Tibial nerve (tissue), 4 donors: ENCODE measurements at regions not wholly inside any gene's neighbourhood (a gene's known extent, or its start where the extent isn't known, plus 50 kb on each side); places are given as distances from the start of the nearest gene placed in this dataset.

ENCODE experiments used
- DNase-seq, 2 donors: peaks; one replicate each; pipeline ENCODE4 v3.0.0-alpha.2; 2019; ENCODE audit warnings: low spot score in 2 of 2
- H3K27ac ChIP-seq, 4 donors: fragments of 200-600 bp; sonication (generic) in 3 of 4; one replicate each; pipeline ENCODE4 v1.5.1; 2017 to 2019; ENCODE audit warnings: mild to moderate bottlenecking in 1 of 4
- H3K27me3 ChIP-seq, 2 donors: fragments of 200-600 bp; sonication (generic) in 1 of 2; one replicate each; pipeline versions ENCODE4 v1.5.1 to v1.6.0; 2017 to 2019
- H3K36me3 ChIP-seq, 3 donors: fragments of 200-600 bp; sonication (generic); one replicate each; pipeline ENCODE4 v1.5.1; 2018 to 2019
- H3K4me1 ChIP-seq, 4 donors: fragments of 200-600 bp; sonication (generic) in 3 of 4; one replicate each; pipeline ENCODE4 v1.5.1; 2017 to 2019
- H3K4me3 ChIP-seq, 4 donors: fragments of 200-600 bp; sonication (generic) in 3 of 4; one replicate each; pipeline ENCODE4 v1.5.1; 2017 to 2019; ENCODE audit warnings: mild to moderate bottlenecking in 1 of 4, moderate library complexity in 1 of 4
- H3K9me3 ChIP-seq, 4 donors: fragments of 200-600 bp; sonication (generic) in 3 of 4; one replicate each; pipeline ENCODE4 v1.5.1; 2017 to 2019
- EP300 ChIP-seq, 2 donors: sonication (generic); formaldehyde crosslinking; IDR thresholded peaks; one replicate each; pipeline ENCODE4 v1.6.1; 2017; ENCODE audit warnings: antibody characterized with exemption in 2 of 2, mild to moderate bottlenecking in 1 of 2
- POLR2A ChIP-seq, 2 donors: fragments of 450-650 bp; IDR thresholded peaks; one replicate each; pipeline ENCODE4 v1.6.1; 2017; ENCODE audit warnings: antibody characterized with exemption in 2 of 2, mild to moderate bottlenecking in 2 of 2, moderate library complexity in 2 of 2
- WGBS, 2 donors: methylation state at CpG; one replicate each; pipeline ENCODE4 v1.1.5; 2018; 5-methylcytosine and 5-hydroxymethylcytosine counted together
- TF ChIP-seq, protein P1 (sequence below), 5 experiments: fragments of 200-600 bp in 3 of 5; fragments of 450-650 bp in 2 of 5; sonication (generic) in 3 of 5; IDR thresholded peaks; one replicate each; pipeline ENCODE4 v1.5.1; 2016 to 2019; ENCODE audit warnings: antibody characterized with exemption in 5 of 5, mild to moderate bottlenecking in 3 of 5, moderate library complexity in 2 of 5

DNA sequence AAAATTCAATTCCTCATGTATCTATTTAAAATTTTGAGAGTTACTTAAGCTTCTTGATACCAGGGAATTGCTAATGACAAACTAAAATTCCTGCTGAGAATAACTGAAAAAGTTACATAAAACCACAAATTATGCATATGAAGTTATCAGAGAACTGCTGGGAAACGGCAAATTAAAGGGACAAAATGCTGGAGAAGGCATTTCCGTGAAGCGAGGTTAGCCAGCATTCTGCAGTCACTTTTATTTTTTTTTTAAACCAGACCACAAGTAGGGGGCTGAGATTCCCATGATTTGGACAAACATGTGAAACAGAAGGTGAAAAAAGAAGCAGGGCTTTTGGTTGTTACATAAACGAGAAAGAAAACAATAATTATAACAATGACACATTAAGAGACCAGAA lies 737.6 kb upstream of the CHRM3 start:
- H3K36me3 ChIP-seq = no peaks in the 10 kb centered on the region
- no peaks in the 10 kb centered on the region for H3K27me3 ChIP-seq
- no peak for TF ChIP-seq POLR2A (IDR thresholded peaks at IDR 0.05)
- TF ChIP-seq EP300 (IDR thresholded peaks at IDR 0.05) = no peak
- TF ChIP-seq, protein P1, sequence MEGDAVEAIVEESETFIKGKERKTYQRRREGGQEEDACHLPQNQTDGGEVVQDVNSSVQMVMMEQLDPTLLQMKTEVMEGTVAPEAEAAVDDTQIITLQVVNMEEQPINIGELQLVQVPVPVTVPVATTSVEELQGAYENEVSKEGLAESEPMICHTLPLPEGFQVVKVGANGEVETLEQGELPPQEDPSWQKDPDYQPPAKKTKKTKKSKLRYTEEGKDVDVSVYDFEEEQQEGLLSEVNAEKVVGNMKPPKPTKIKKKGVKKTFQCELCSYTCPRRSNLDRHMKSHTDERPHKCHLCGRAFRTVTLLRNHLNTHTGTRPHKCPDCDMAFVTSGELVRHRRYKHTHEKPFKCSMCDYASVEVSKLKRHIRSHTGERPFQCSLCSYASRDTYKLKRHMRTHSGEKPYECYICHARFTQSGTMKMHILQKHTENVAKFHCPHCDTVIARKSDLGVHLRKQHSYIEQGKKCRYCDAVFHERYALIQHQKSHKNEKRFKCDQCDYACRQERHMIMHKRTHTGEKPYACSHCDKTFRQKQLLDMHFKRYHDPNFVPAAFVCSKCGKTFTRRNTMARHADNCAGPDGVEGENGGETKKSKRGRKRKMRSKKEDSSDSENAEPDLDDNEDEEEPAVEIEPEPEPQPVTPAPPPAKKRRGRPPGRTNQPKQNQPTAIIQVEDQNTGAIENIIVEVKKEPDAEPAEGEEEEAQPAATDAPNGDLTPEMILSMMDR (IDR thresholded peaks at IDR 0.05) = no peak
- no peak overlapping the region for H3K27ac ChIP-seq
- no peaks in the 10 kb centered on the region for H3K4me1 ChIP-seq
- H3K9me3 ChIP-seq = peaks cover 0 to 3% (median 0%) of the 10 kb centered on the region in 4 donors
- no peak overlapping the region for H3K4me3 ChIP-seq
- no peak for DNase-seq
- 87 to 90% methylated on average over 4 of the region's 4 CpGs for WGBS, 2 donors

DNA sequence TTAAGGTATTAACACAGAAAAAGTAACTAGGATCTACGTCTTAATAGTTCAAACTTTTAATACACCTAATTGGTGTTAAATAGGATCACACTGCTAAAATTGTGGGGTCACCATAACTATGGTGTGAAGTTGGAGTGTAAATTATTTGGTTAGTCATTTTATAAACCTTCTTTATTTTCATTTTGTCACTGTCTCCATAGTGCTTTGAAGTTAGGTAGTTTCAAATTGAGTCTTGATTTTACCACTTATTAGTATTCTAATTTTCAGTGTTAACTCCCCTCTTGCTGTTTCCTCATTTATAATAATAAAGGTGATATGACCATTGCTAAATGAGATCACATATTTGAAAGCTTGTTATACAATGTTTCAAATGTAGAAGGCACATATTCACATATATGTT lies 738.1 kb upstream of the CHRM3 start:
- Histone ChIP-seq H3K27ac (no peak overlapping the region), H3K9me3 (peaks cover 0 to 3% (median 0%) of the 10 kb centered on the region in 4 donors), H3K27me3 (no peaks in the 10 kb centered on the region), H3K36me3 (no peaks in the 10 kb centered on the region), H3K4me3 (no peak overlapping the region), H3K4me1 (no peaks in the 10 kb centered on the region)
- TF ChIP-seq, protein P1 (IDR thresholded peaks at IDR 0.05) = no peak
- no peak for TF ChIP-seq POLR2A (IDR thresholded peaks at IDR 0.05)
- TF ChIP-seq EP300 (IDR thresholded peaks at IDR 0.05) = no peak
- WGBS, 2 donors = 47 to 67% methylated on average over 1 of the region's 1 CpG
- no peak for DNase-seq

DNA sequence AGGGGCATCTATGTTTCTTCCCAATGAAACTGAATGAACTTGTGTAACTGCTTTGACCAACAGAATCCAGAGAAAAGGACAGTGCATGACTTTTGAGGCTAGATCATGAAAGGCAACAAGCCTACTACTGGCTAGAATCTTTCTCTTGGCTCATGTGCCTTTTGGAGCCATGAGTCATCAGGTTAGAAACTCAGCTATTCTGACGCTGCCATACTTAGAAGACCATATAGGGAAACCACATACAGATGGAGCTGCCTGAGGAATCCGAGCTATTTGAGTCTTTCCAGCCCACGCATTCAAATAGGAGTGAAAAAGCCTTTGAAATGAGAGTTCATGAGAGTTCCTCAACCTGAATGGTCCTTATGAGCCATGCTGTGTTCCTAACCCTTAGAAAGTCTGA lies 738.5 kb upstream of the CHRM3 start:
- no peaks in the 10 kb centered on the region for H3K4me1 ChIP-seq
- no peak overlapping the region for H3K27ac ChIP-seq
- no peak for DNase-seq
- TF ChIP-seq POLR2A (IDR thresholded peaks at IDR 0.05) (no peak), EP300 (IDR thresholded peaks at IDR 0.05) (no peak)
- TF ChIP-seq, protein P1 (IDR thresholded peaks at IDR 0.05) = no peak
- H3K27me3 ChIP-seq = no peaks in the 10 kb centered on the region
- WGBS, 2 donors = 19 to 24% methylated on average over 3 of the region's 3 CpGs
- peaks cover 0 to 3% (median 0%) of the 10 kb centered on the region in 4 donors for H3K9me3 ChIP-seq
- H3K4me3 ChIP-seq = no peak overlapping the region
- no peaks in the 10 kb centered on the region for H3K36me3 ChIP-seq

DNA sequence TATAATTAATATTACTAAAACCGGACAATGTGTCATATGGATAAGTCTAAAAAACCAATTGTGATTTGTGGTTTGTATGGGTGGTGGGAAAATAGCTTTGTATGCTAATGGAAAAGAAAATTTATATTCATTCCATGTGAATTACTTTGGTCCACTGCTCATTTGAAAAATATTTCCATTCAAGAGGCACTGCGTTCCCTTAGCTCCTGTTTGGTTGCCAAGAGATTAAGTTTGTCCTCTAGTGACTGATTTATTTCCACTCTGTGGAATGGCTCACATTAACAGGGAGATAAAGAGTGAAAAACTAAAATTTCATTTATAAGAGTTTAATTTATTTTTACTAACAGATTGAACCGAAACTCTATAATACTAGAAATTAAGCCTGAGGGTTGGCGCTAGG lies 744.1 kb upstream of the CHRM3 start:
- Histone ChIP-seq H3K36me3 (no peaks in the 10 kb centered on the region), H3K27ac (no peak overlapping the region), H3K4me3 (no peak overlapping the region), H3K9me3 (no peaks in the 10 kb centered on the region), H3K4me1 (no peaks in the 10 kb centered on the region), H3K27me3 (no peaks in the 10 kb centered on the region)
- DNase-seq = no peak
- 74 to 77% methylated on average over 4 of the region's 4 CpGs for WGBS, 2 donors
- TF ChIP-seq POLR2A (IDR thresholded peaks at IDR 0.05) (no peak), EP300 (IDR thresholded peaks at IDR 0.05) (no peak)
- TF ChIP-seq, protein P1 (IDR thresholded peaks at IDR 0.05) = no peak

DNA sequence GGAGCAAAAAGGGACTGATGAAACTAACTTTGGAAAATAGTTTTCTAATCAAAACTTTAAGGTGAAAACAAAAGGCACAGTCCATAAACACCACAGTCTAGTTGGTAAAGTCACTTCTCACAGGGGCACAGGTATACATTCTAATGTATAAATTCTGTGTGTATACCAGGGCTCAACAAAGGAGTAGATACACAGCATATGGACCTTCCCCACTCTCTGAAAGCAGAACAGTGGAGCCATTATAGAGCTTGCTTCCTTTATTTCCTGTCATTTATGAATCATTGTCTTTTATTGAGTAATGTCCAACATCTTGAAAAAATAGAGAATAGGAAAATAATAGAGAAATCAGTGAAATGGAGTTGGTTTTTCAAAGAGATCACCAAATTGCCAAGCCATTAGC lies 746.5 kb upstream of the CHRM3 start:
- Histone ChIP-seq H3K4me3 (no peak overlapping the region), H3K27me3 (no peaks in the 10 kb centered on the region), H3K4me1 (no peaks in the 10 kb centered on the region), H3K27ac (no peak overlapping the region), H3K36me3 (no peaks in the 10 kb centered on the region), H3K9me3 (no peaks in the 10 kb centered on the region)
- DNase-seq = no peak
- TF ChIP-seq, protein P1 (IDR thresholded peaks at IDR 0.05) = no peak
- TF ChIP-seq EP300 (IDR thresholded peaks at IDR 0.05) = no peak
- TF ChIP-seq POLR2A (IDR thresholded peaks at IDR 0.05) = no peak
